Pancreas (tissue), 10 donors: ENCODE measurements at regions not wholly inside any gene's neighbourhood (a gene's known extent, or its start where the extent isn't known, plus 50 kb on each side); places are given as distances from the start of the nearest gene placed in this dataset.

Experiments used
- ATAC-seq, 4 donors: fragments of 200-7000 bp; cut with Tn5 transposase; one replicate each; pipeline versions ENCODE4 v1.8.0 to v1.9.1; 2020; ENCODE audit warnings: mild to moderate bottlenecking in 4 of 4, moderate library complexity in 4 of 4
- DNase-seq, 6 donors: peaks; one replicate each; pipeline ENCODE4 v3.0.0-alpha.2; 2020
- FAIRE-seq: peaks from 2 replicates; lab custom pipeline; 2012; peaks lifted over from hg19 to GRCh38; lab: Jason Lieb, UNC
- H3K27ac ChIP-seq, 4 donors: fragments of 200-600 bp; sonication (generic); 1 replicate in 3 of 4; 2 replicates in 1 of 4; pipeline versions ENCODE4 v1.5.0 to v1.8.0; 2020
- H3K27me3 ChIP-seq, 4 donors: fragments of 200-600 bp; one replicate each; pipeline ENCODE4 v1.8.0; 2021
- H3K36me3 ChIP-seq, 3 donors: fragments of 200-600 bp; sonication (generic) in 1 of 3; one replicate each; pipeline versions ENCODE4 v1.5.0 to v1.8.0; 2020 to 2021
- H3K4me1 ChIP-seq, 3 donors: fragments of 200-600 bp; one replicate each; pipeline ENCODE4 v1.8.0; 2021
- H3K4me3 ChIP-seq, 4 donors: fragments of 200-600 bp; sonication (generic) in 2 of 4; one replicate each; pipeline versions ENCODE4 v1.5.0 to v1.8.0; 2020 to 2021
- H3K9me3 ChIP-seq, 4 donors: fragments of 200-600 bp; one replicate each; pipeline ENCODE4 v1.8.0; 2021
- CTCF ChIP-seq, 4 donors: fragments of 200-600 bp; sonication (generic) in 3 of 4; IDR thresholded peaks; one replicate each; pipeline versions ENCODE4 v1.5.0 to v1.8.0; 2021; ENCODE audit warnings: antibody characterized with exemption in 4 of 4
- WGBS, 2 donors: extraction: QIAGEN DNeasy Blood & Tissue Kit; methylation state at CpG; one replicate each; pipeline ENCODE4 v1.1.7; 2013; 5-methylcytosine and 5-hydroxymethylcytosine counted together
- intact Hi-C, 3 donors: fragments of 100-400 bp; cut with DNase I; formaldehyde crosslinking; loops; one replicate each; pipeline versions ENCODE4 v1.11.1 to v1.14.2; 2022
- donor health status: healthy with polysubstance abuse.
- donor health status: DM: no; HTN: no; CAD: no; lungs with moderate emphysema.
- donor health status: DM: no; HTN: no; CAD: no.
- donor health status: control.
- donor health status: control.
- donor health status: Bipolar disorder and iron deficiency.
- donor health status: DM: yes; HTN: yes; CAD: no.
- donor health status: DM: no; HTN: no; CAD: no.
- donor health status: DM: no; HTN: no; CAD: no.
- donor health status: DM: yes; HTN: yes; CAD: no.

GRCh38 chr22:49656291-49656851 is 171.3 kb downstream of the BRD1 start:
- H3K4me1 ChIP-seq: no peaks in the 10 kb centered on the region
- DNase-seq: peak in 1 of 6 donors; percentile 48
- peak overlapping the region in 1 of 4 donors; percentile 36 for H3K4me3 ChIP-seq
- intact Hi-C loops: no loop called here
- WGBS, 2 donors: 70 to 87% methylated on average over 24 to 25 of the region's 25 CpGs
- TF ChIP-seq CTCF (IDR thresholded peaks at IDR 0.05): no peak
- peaks cover 0 to 3% (median 0%) of the 10 kb centered on the region in 4 donors for H3K27me3 ChIP-seq
- FAIRE-seq: no peak
- no peak overlapping the region for H3K27ac ChIP-seq
- no peak for ATAC-seq
- H3K36me3 ChIP-seq: no peaks in the 10 kb centered on the region
- H3K9me3 ChIP-seq: no peaks in the 10 kb centered on the region

- no peak overlapping the region for H3K27ac ChIP-seq
- no peak for FAIRE-seq
Measured at GRCh38 chr22:49655168-49655812, 172.4 kb downstream of the BRD1 start.

GRCh38 chr22:49650336-49651241 is 177.1 kb downstream of the BRD1 start:
- H3K9me3 ChIP-seq: no peaks in the 10 kb centered on the region
- FAIRE-seq: no peak
- H3K27me3 ChIP-seq: peaks cover 0 to 4% (median 0%) of the 10 kb centered on the region in 4 donors
- intact Hi-C loops: no loop called here
- no peak for TF ChIP-seq CTCF (IDR thresholded peaks at IDR 0.05)
- H3K36me3 ChIP-seq: no peaks in the 10 kb centered on the region
- no peak overlapping the region for H3K27ac ChIP-seq
- no peak for ATAC-seq
- 57 to 61% methylated on average over 32 of the region's 32 CpGs for WGBS, 2 donors
- H3K4me1 ChIP-seq: no peaks in the 10 kb centered on the region
- DNase-seq: peak in 1 of 6 donors; percentile 12
- H3K4me3 ChIP-seq: no peak overlapping the region

More at GRCh38 chr22:49655168-49655812, 172.4 kb downstream of the BRD1 start:
- no peak for DNase-seq
- WGBS, 2 donors: 39 to 44% methylated on average over 29 of the region's 29 CpGs
- Histone ChIP-seq H3K9me3 (no peaks in the 10 kb centered on the region), H3K4me1 (no peaks in the 10 kb centered on the region), H3K36me3 (no peaks in the 10 kb centered on the region), H3K27me3 (no peaks in the 10 kb centered on the region), H3K4me3 (no peak overlapping the region)
- no peak for TF ChIP-seq CTCF (IDR thresholded peaks at IDR 0.05)
- intact Hi-C loops: no loop called here
- ATAC-seq: no peak

- intact Hi-C loops: no loop called here
- Histone ChIP-seq H3K9me3 (no peaks in the 10 kb centered on the region), H3K27ac (no peak overlapping the region), H3K4me1 (no peaks in the 10 kb centered on the region), H3K4me3 (no peak overlapping the region), H3K27me3 (peaks cover 0 to 4% (median 0%) of the 10 kb centered on the region in 4 donors), H3K36me3 (no peaks in the 10 kb centered on the region)
- no peak for FAIRE-seq
- no peak for TF ChIP-seq CTCF (IDR thresholded peaks at IDR 0.05)
- peak in 2 of 6 donors; percentile 5 to 44 for DNase-seq
- 22 to 23% methylated on average over 29 of the region's 29 CpGs for WGBS, 2 donors
- ATAC-seq: no peak
Measured at GRCh38 chr22:49649166-49650068, 178.3 kb downstream of the BRD1 start.
